ENCODE measurements at regions not wholly inside any gene's neighbourhood (a gene's known extent, or its start where the extent isn't known, plus 50 kb on each side); places are given as distances from the start of the nearest gene placed in this dataset.

DNA sequence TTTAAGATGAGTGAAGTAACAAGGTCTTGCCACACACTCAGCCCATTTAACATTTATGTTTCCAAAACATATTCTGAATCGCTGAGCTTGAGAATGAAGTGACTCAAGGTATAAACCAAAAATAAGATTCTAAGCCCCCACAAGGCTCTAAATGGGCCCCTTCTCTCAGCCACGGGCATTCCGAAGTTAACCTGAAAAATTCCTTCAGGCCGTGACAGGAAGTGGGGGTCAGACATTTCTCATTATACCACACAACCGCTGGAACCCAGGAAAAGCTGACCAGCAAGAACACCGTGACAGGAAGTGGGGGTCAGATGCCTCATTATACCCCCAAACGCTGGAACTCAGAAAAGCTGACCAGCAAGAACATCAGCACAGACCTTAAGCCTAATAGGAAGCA is 247.9 kb downstream of the ERMARD start:
- TF ChIP-seq, protein P1, sequence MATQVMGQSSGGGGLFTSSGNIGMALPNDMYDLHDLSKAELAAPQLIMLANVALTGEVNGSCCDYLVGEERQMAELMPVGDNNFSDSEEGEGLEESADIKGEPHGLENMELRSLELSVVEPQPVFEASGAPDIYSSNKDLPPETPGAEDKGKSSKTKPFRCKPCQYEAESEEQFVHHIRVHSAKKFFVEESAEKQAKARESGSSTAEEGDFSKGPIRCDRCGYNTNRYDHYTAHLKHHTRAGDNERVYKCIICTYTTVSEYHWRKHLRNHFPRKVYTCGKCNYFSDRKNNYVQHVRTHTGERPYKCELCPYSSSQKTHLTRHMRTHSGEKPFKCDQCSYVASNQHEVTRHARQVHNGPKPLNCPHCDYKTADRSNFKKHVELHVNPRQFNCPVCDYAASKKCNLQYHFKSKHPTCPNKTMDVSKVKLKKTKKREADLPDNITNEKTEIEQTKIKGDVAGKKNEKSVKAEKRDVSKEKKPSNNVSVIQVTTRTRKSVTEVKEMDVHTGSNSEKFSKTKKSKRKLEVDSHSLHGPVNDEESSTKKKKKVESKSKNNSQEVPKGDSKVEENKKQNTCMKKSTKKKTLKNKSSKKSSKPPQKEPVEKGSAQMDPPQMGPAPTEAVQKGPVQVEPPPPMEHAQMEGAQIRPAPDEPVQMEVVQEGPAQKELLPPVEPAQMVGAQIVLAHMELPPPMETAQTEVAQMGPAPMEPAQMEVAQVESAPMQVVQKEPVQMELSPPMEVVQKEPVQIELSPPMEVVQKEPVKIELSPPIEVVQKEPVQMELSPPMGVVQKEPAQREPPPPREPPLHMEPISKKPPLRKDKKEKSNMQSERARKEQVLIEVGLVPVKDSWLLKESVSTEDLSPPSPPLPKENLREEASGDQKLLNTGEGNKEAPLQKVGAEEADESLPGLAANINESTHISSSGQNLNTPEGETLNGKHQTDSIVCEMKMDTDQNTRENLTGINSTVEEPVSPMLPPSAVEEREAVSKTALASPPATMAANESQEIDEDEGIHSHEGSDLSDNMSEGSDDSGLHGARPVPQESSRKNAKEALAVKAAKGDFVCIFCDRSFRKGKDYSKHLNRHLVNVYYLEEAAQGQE (IDR thresholded peaks at IDR 0.05; ENCODE audit: insufficient read depth in 1 of 2, low read depth in 2 of 2, low read length in 2 of 2), result no peak
- TF ChIP-seq POLR2AphosphoS5 (IDR thresholded peaks at IDR 0.05; ENCODE audit: low read depth, low read length), result no peak
- TF ChIP-seq TAF1 (IDR thresholded peaks at IDR 0.05; ENCODE audit: borderline replicate concordance, insufficient read depth, low read length), result no peak
- no peak for TF ChIP-seq SIN3A (IDR thresholded peaks at IDR 0.05; ENCODE audit: borderline replicate concordance, insufficient read depth, low read length)
- no peak for TF ChIP-seq FOXP2 (optimal IDR thresholded peaks at IDR 0.05; ENCODE audit: borderline replicate concordance, extremely low read depth, extremely low read length, insufficient read depth)
